ENCODE measurements at regions not wholly inside any gene's neighbourhood (a gene's known extent, or its start where the extent isn't known, plus 50 kb on each side); places are given as distances from the start of the nearest gene placed in this dataset.

DNA sequence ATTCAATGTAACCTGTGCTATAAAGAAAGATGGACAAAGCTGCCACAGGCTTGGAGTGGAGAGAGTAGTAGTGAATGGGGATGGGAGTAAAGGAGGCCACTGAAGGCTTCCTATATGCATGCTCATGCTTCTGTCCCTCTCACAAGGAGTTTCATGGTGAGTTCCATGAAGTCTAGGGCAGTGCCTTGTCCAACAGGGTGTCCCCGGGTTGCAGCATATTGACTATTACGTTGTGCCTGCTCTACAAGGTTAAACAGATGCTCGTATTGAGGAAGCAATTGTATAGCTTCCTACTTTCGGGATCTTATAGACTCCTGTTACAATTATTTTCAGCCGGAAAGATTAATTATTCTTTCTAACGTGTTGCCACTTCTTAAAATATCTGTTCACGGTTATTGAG is 129.1 kb upstream of the PIK3R1 start:
- peaks cover 2% of the 10 kb centered on the region for H3K4me1 ChIP-seq (ENCODE audit: control insufficient read depth, insufficient read depth, low read length)

GRCh38 chr5:68084396-68084795 is 131.2 kb upstream of the PIK3R1 start:
- DNase-seq (no peak), ATAC-seq (no peak)
- intact Hi-C loops (cut with DNase I): loop anchor here in 1 of 4 donors (10.0 kb wide), 1 partner anchor 130 kb away; the partner anchor contains the start of gene PIK3R1
- Histone ChIP-seq H3K4me1 (ENCODE audit: control insufficient read depth, insufficient read depth, low read length) (peaks cover 2% of the 10 kb centered on the region), H3K27me3 (ENCODE audit: control insufficient read depth, insufficient read depth) (no peaks in the 10 kb centered on the region), H3K9me3 (ENCODE audit: control insufficient read depth, low read length) (no peaks in the 10 kb centered on the region), H3K27ac (ENCODE audit: low read length) (no peak overlapping the region), H3K4me3 (ENCODE audit: low read length) (no peak overlapping the region)

More for the DNA sequence above, 129.1 kb upstream of the PIK3R1 start:
- Histone ChIP-seq H3K27ac (ENCODE audit: low read length) (no peak overlapping the region), H3K9me3 (ENCODE audit: control insufficient read depth, low read length) (no peaks in the 10 kb centered on the region), H3K4me3 (ENCODE audit: low read length) (no peak overlapping the region), H3K27me3 (ENCODE audit: control insufficient read depth, insufficient read depth) (no peaks in the 10 kb centered on the region)
- ATAC-seq: peak; percentile 33 to 43
- intact Hi-C loops (cut with DNase I): loop anchor here in 1 of 4 donors (10.0 kb wide), 1 partner anchor 128 kb away; the partner anchor contains the start of gene PIK3R1
- DNase-seq: no peak
- WGBS: 72% methylated on average over 7 of the region's 7 CpGs

- WGBS: 86% methylated on average over 9 of the region's 9 CpGs
Observed at GRCh38 chr5:68080282-68081050, 135.1 kb upstream of the PIK3R1 start.

DNA sequence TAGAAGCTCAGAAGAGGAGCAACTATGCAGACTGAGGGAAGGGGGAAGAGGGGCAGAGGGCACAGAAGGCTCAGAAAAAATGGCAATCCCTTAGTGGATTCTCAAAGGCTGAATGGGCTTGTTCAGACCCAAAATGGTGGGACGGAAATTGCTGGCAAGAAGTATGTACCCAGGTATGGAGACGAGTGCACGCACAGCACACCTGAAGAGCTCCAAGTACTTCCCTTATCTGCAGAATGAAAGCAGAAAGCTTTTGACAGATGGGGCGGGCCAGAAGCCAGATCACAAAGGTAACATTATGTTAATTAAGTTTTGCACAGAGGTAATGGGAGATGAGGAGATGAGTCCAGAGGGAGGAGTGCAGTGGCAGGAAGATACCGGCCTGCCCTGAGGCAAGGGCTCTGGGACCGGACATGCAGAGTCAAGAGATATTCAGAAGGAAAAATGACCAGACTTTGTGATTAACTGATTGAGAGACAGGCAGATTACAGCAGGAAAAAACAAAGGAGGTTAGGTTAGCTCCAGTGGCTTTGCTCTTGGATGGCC is 138.1 kb upstream of the PIK3R1 start:
- 93% methylated on average over 6 of the region's 6 CpGs for WGBS
- no peak overlapping the region for H3K4me3 ChIP-seq (ENCODE audit: low read length)
- no peaks in the 10 kb centered on the region for H3K4me1 ChIP-seq (ENCODE audit: control insufficient read depth, insufficient read depth, low read length)
- ATAC-seq (no peak), DNase-seq (peak in 1 of 3 donors; percentile 18)
- no peaks in the 10 kb centered on the region for H3K9me3 ChIP-seq (ENCODE audit: control insufficient read depth, low read length)
- no peak overlapping the region for H3K27ac ChIP-seq (ENCODE audit: low read length)
- intact Hi-C loops (cut with DNase I): no loop called here
- H3K27me3 ChIP-seq (ENCODE audit: control insufficient read depth, insufficient read depth): no peaks in the 10 kb centered on the region

More at GRCh38 chr5:68080282-68081050, 135.1 kb upstream of the PIK3R1 start:
- no peak overlapping the region for H3K27ac ChIP-seq (ENCODE audit: low read length)
- H3K4me3 ChIP-seq (ENCODE audit: low read length): no peak overlapping the region
- no peaks in the 10 kb centered on the region for H3K27me3 ChIP-seq (ENCODE audit: control insufficient read depth, insufficient read depth)
- no peaks in the 10 kb centered on the region for H3K9me3 ChIP-seq (ENCODE audit: control insufficient read depth, low read length)
- no peaks in the 10 kb centered on the region for H3K4me1 ChIP-seq (ENCODE audit: control insufficient read depth, insufficient read depth, low read length)
- intact Hi-C loops (cut with DNase I): loop anchor here in 1 of 4 donors (10.0 kb wide), 1 partner anchor 134 kb away; the partner anchor contains the start of gene PIK3R1
- no peak for ATAC-seq
- no peak for DNase-seq

- DNase-seq: peak in 1 of 3 donors; percentile 46
- peak; percentile 25 to 40 for ATAC-seq
- no peak overlapping the region for H3K27ac ChIP-seq (ENCODE audit: low read length)
- WGBS: 88% methylated on average over 1 of the region's 1 CpG
- intact Hi-C loops (cut with DNase I): no loop called here
- no peaks in the 10 kb centered on the region for H3K9me3 ChIP-seq (ENCODE audit: control insufficient read depth, low read length)
- H3K27me3 ChIP-seq (ENCODE audit: control insufficient read depth, insufficient read depth): no peaks in the 10 kb centered on the region
- no peaks in the 10 kb centered on the region for H3K4me1 ChIP-seq (ENCODE audit: control insufficient read depth, insufficient read depth, low read length)
- H3K4me3 ChIP-seq (ENCODE audit: low read length): no peak overlapping the region
Observed at GRCh38 chr5:68074633-68075032, 140.9 kb upstream of the PIK3R1 start.

DNA sequence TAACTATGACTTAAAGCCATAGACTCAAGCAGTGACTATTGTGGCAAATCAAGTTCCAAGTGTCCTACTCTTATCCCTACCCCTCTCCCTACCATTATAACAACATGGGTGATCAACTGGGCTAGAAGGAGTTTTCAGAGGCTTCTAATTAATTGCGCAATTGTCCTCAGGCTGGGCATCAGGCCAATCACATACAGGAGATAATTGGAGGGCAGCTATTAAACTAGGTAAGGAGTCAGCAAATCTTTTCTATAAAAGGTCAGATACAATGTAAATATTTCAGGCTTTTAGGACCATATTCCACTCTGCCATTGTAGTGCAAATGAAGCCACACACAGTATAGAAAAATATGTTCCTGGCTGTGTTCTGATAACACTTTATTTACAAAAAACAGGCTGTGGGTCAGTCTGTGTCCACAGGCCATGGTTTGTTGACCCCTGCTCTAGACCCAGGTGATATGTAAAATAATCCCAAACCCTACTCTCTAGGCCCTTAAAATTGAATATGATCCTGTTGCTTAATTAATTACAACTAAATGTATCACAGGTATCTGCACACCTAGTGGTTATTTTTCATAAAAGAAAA is 141.4 kb upstream of the PIK3R1 start:
- Histone ChIP-seq H3K27me3 (ENCODE audit: control insufficient read depth, insufficient read depth) (no peaks in the 10 kb centered on the region), H3K9me3 (ENCODE audit: control insufficient read depth, low read length) (no peaks in the 10 kb centered on the region), H3K4me3 (ENCODE audit: low read length) (no peak overlapping the region), H3K4me1 (ENCODE audit: control insufficient read depth, insufficient read depth, low read length) (no peaks in the 10 kb centered on the region), H3K27ac (ENCODE audit: low read length) (no peak overlapping the region)
- 84% methylated on average over 1 of the region's 1 CpG for WGBS
- DNase-seq (no peak), ATAC-seq (no peak)
- intact Hi-C loops (cut with DNase I): no loop called here

DNA sequence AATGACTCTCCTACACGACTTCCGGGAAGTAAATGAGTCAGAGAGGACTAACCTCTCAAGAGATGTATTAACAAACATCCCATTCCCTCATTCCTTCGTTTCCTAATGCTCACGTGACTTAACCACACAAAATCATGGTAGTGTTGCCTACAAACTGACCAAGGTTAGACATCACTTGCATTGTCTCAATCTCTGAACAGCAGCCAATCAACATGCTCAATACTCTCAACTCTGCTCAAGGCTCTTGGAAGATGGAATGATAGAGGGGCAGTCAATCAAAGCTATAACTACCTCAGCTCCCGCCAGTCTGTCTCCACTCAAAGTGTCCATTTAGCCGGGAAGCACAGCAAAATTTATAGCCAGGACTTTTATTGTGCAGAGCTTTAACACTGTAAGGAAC is 143.8 kb upstream of the PIK3R1 start:
- no peak overlapping the region for H3K27ac ChIP-seq (ENCODE audit: low read length)
- H3K4me3 ChIP-seq (ENCODE audit: low read length): no peak overlapping the region
- 87% methylated on average over 6 of the region's 6 CpGs for WGBS
- DNase-seq (no peak), ATAC-seq (no peak)
- H3K4me1 ChIP-seq (ENCODE audit: control insufficient read depth, insufficient read depth, low read length): peaks cover 2% of the 10 kb centered on the region
- H3K9me3 ChIP-seq (ENCODE audit: control insufficient read depth, low read length): no peaks in the 10 kb centered on the region
- intact Hi-C loops (cut with DNase I): no loop called here
- no peaks in the 10 kb centered on the region for H3K27me3 ChIP-seq (ENCODE audit: control insufficient read depth, insufficient read depth)

DNA sequence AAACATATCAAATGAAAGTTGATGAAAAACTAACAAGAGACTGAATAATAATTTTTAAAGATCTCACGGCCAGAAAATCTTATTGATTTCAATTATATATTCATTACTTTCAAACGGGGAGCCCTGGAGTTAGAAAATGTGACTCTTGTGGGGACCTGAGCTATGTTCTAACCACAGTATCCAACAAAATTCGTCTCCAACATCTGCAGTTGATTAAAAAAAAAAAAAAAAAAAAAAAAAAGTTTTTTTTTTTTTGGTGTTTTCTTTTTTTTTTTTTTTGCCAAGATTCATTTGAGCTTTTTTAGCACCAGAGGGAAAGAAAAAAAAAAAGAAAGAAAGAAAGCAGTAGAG is 144.3 kb upstream of the PIK3R1 start:
- H3K27me3 ChIP-seq (ENCODE audit: control insufficient read depth, insufficient read depth): no peaks in the 10 kb centered on the region
- peaks cover 2% of the 10 kb centered on the region for H3K4me1 ChIP-seq (ENCODE audit: control insufficient read depth, insufficient read depth, low read length)
- ATAC-seq: no peak
- 78% methylated on average over 3 of the region's 3 CpGs for WGBS
- no peaks in the 10 kb centered on the region for H3K9me3 ChIP-seq (ENCODE audit: control insufficient read depth, low read length)
- DNase-seq: no peak
- intact Hi-C loops (cut with DNase I): no loop called here
- H3K4me3 ChIP-seq (ENCODE audit: low read length): no peak overlapping the region
- no peak overlapping the region for H3K27ac ChIP-seq (ENCODE audit: low read length)

GRCh38 chr5:68070591-68071281 is 144.8 kb upstream of the PIK3R1 start:
- H3K4me3 ChIP-seq (ENCODE audit: low read length): no peak overlapping the region
- H3K27me3 ChIP-seq (ENCODE audit: control insufficient read depth, insufficient read depth): no peaks in the 10 kb centered on the region
- no peak overlapping the region for H3K27ac ChIP-seq (ENCODE audit: low read length)
- intact Hi-C loops (cut with DNase I): no loop called here
- no peaks in the 10 kb centered on the region for H3K9me3 ChIP-seq (ENCODE audit: control insufficient read depth, low read length)
- DNase-seq (no peak), ATAC-seq (no peak)
- WGBS: 56% methylated on average over 2 of the region's 2 CpGs
- H3K4me1 ChIP-seq (ENCODE audit: control insufficient read depth, insufficient read depth, low read length): peaks cover 2% of the 10 kb centered on the region

DNA sequence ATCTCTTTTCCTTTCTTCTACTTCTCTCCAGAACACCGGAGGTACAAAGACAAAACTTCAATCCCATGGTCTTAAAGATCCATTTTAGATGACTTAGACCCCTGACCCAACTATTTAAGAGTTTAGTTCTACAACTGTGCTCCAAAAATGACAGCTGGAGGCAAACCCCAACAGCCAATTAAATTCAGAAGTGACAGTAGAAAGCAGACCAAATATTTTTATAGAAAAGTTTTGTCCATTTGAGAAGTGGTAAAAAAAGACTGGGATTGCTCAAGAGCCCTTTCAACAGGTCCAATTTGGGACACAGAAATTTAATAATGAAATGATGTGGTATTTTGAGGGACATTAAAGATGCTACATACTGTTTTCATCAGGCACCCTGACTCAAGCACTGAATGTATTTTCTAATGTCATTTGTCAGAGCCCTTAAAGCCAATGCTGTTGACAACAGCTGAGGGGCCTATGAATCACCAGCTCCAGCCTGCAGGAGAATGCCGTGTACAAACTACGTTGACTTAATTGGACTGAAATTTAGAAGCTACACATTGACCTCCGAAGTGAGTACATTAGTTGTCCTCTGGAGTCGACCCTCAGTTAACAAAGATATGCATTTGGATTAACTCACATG is 147.5 kb upstream of the PIK3R1 start:
- Histone ChIP-seq H3K4me3 (ENCODE audit: low read length) (no peak overlapping the region), H3K27ac (ENCODE audit: low read length) (no peak overlapping the region), H3K4me1 (ENCODE audit: control insufficient read depth, insufficient read depth, low read length) (peaks cover 2% of the 10 kb centered on the region), H3K9me3 (ENCODE audit: control insufficient read depth, low read length) (no peaks in the 10 kb centered on the region), H3K27me3 (ENCODE audit: control insufficient read depth, insufficient read depth) (no peaks in the 10 kb centered on the region)
- WGBS: 89% methylated on average over 5 of the region's 5 CpGs
- intact Hi-C loops (cut with DNase I): no loop called here
- no peak for ATAC-seq
- no peak for DNase-seq

All from right cardiac atrium (tissue), 5 donors.